ENCODE measurements at regions not wholly inside any gene's neighbourhood (a gene's known extent, or its start where the extent isn't known, plus 50 kb on each side); places are given as distances from the start of the nearest gene placed in this dataset.

- H3K9ac ChIP-seq (ENCODE audit: low read length), result no peak overlapping the region
- no peak overlapping the region for H3K27ac ChIP-seq (ENCODE audit: low read length)
- H3K36me3 ChIP-seq (ENCODE audit: control insufficient read depth, low read depth, low read length), result no peaks in the 10 kb centered on the region
- H3K4me3 ChIP-seq (ENCODE audit: low read length), result no peak overlapping the region
- H3K4me1 ChIP-seq (ENCODE audit: control insufficient read depth, low read depth, low read length), result peaks cover 16% of the 10 kb centered on the region
- H3K27me3 ChIP-seq (ENCODE audit: control insufficient read depth, insufficient read depth, low read length), result peaks cover 17% of the 10 kb centered on the region
- H3K9me3 ChIP-seq (ENCODE audit: control insufficient read depth, low read depth, low read length), result no peaks in the 10 kb centered on the region
These were observed 495.3 kb upstream of the RASGRP1 start for GRCh38 chr15:39059917-39060316.

DNA sequence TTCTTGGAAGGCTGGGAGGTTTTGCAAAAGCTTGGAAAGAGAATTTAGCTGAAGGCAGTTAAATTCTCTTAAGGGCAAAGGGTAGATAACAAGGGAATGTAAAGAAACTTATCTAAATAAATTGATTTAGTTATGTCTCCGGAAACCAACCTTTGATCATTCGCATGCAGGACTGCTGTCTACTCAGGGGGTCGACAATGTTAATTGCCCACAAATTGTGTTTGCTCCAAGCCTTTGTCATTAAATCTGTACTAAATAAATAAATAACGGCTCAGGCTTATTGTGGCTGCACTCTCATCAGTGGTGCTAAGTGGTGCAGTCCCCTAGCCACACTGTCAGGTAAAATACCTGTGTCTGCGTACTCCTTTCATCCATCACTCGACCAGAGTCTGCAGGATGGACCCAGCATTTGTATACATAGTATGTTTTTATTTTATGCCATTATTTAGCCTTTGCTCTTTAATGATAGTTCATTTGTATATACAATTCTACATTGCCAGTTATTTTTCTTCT lies 497.4 kb upstream of the RASGRP1 start:
- no peak overlapping the region for H3K4me3 ChIP-seq (ENCODE audit: low read length)
- no peaks in the 10 kb centered on the region for H3K36me3 ChIP-seq (ENCODE audit: control insufficient read depth, low read depth, low read length)
- no peak overlapping the region for H3K9ac ChIP-seq (ENCODE audit: low read length)
- H3K4me1 ChIP-seq (ENCODE audit: control insufficient read depth, low read depth, low read length), result peaks cover 16% of the 10 kb centered on the region
- peaks cover 17% of the 10 kb centered on the region for H3K27me3 ChIP-seq (ENCODE audit: control insufficient read depth, insufficient read depth, low read length)
- no peak overlapping the region for H3K27ac ChIP-seq (ENCODE audit: low read length)
- H3K9me3 ChIP-seq (ENCODE audit: control insufficient read depth, low read depth, low read length), result no peaks in the 10 kb centered on the region

GRCh38 chr15:39066677-39067076 lies 502.1 kb upstream of the RASGRP1 start:
- no peaks in the 10 kb centered on the region for H3K9me3 ChIP-seq (ENCODE audit: control insufficient read depth, low read depth, low read length)
- no peak overlapping the region for H3K27ac ChIP-seq (ENCODE audit: low read length)
- peaks cover 17% of the 10 kb centered on the region for H3K27me3 ChIP-seq (ENCODE audit: control insufficient read depth, insufficient read depth, low read length)
- no peak overlapping the region for H3K4me3 ChIP-seq (ENCODE audit: low read length)
- peaks cover 13% of the 10 kb centered on the region for H3K4me1 ChIP-seq (ENCODE audit: control insufficient read depth, low read depth, low read length)
- H3K9ac ChIP-seq (ENCODE audit: low read length), result no peak overlapping the region
- H3K36me3 ChIP-seq (ENCODE audit: control insufficient read depth, low read depth, low read length), result no peaks in the 10 kb centered on the region

DNA sequence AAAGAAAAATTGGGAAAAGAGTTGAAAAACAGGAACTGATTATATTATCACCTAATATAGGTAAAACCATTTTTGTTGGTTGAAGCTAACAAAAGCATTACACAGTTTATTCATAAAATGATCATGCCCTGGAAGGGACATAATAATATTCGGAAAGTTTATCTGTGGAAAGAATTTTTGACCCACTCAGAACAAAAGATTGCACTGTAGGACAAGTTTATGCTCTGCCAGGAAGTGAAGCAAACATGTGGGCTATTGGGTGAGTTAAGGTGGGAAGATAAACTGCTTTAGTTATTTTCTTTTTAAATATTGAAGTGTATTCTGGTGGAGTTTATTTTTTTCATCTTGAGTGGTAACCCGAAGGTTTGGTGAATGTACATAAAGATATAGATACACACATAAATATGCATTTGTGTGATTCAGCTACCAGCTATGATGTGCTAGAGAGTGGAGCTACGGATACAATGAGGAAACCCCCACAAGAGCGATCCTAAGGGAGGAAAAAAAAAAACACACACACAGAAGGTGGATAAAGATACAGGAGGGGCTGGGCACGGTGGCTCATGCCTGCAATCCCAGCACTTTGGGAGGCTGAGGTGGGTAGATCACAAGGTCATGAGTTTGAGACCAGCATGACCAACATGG lies 506.4 kb upstream of the THBS1 start:
- no peaks in the 10 kb centered on the region for H3K36me3 ChIP-seq (ENCODE audit: control insufficient read depth, low read depth, low read length)

DNA sequence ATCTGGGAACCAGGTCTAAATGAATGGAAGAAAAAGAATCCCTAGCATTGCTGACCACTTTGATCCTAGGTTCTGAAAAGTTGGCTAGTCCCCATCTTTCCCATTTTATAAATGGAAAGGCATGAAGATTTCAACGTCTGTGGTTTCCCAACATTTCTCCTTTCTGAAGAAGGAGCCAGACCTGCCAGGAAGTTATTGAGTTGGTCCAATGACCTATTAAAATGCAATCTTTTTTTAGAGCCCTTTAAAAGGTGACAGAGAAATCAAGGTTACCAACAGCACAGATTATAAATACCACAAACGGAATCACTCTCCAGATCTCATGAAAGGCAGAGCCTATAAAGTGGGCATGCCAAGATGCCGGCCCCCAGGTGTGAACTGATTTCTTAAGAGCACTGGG lies 505.6 kb upstream of the THBS1 start:
- H3K9me3 ChIP-seq (ENCODE audit: control insufficient read depth, low read depth, low read length), result no peaks in the 10 kb centered on the region
- H3K27ac ChIP-seq (ENCODE audit: low read length), result no peak overlapping the region
- no peaks in the 10 kb centered on the region for H3K36me3 ChIP-seq (ENCODE audit: control insufficient read depth, low read depth, low read length)
- H3K27me3 ChIP-seq (ENCODE audit: control insufficient read depth, insufficient read depth, low read length), result no peaks in the 10 kb centered on the region
- no peak overlapping the region for H3K9ac ChIP-seq (ENCODE audit: low read length)
- no peak overlapping the region for H3K4me3 ChIP-seq (ENCODE audit: low read length)
- H3K4me1 ChIP-seq (ENCODE audit: control insufficient read depth, low read depth, low read length), result no peaks in the 10 kb centered on the region

More for the DNA sequence above, 506.4 kb upstream of the THBS1 start:
- no peaks in the 10 kb centered on the region for H3K4me1 ChIP-seq (ENCODE audit: control insufficient read depth, low read depth, low read length)
- no peak overlapping the region for H3K4me3 ChIP-seq (ENCODE audit: low read length)
- H3K9ac ChIP-seq (ENCODE audit: low read length), result no peak overlapping the region
- H3K27ac ChIP-seq (ENCODE audit: low read length), result no peak overlapping the region
- H3K9me3 ChIP-seq (ENCODE audit: control insufficient read depth, low read depth, low read length), result no peaks in the 10 kb centered on the region
- H3K27me3 ChIP-seq (ENCODE audit: control insufficient read depth, insufficient read depth, low read length), result no peaks in the 10 kb centered on the region

DNA sequence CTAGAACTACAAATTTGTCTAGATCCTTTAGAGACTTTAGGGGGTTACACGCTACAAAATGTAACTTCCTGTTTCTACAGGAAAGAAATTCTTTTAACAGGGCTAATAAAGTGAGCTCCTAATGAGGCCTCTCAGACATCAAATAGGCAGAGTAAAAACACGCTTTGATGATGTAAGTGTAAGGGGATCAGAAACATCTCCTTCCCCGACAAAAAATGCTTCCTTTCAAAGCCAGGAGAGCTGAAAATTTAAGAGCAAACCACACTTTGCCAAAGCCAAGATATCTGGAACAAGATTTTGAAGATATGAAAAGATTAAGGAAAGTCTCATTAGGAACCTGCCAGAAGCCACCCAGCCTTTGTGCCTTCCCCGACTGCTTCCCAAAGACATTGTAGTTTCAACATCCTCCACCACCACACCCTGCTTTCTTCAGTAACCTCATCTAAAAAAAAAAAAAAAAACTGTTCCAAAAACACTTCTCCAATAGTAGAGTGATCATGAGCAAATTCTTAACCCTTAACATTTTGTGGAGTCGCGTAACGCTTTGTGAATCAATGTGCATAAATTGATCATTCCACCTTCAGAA lies 505.0 kb upstream of the THBS1 start:
- H3K4me1 ChIP-seq (ENCODE audit: control insufficient read depth, low read depth, low read length), result no peaks in the 10 kb centered on the region
- H3K9ac ChIP-seq (ENCODE audit: low read length), result no peak overlapping the region
- H3K9me3 ChIP-seq (ENCODE audit: control insufficient read depth, low read depth, low read length), result no peaks in the 10 kb centered on the region
- H3K27me3 ChIP-seq (ENCODE audit: control insufficient read depth, insufficient read depth, low read length), result no peaks in the 10 kb centered on the region
- no peaks in the 10 kb centered on the region for H3K36me3 ChIP-seq (ENCODE audit: control insufficient read depth, low read depth, low read length)
- H3K4me3 ChIP-seq (ENCODE audit: low read length), result no peak overlapping the region
- no peak overlapping the region for H3K27ac ChIP-seq (ENCODE audit: low read length)

DNA sequence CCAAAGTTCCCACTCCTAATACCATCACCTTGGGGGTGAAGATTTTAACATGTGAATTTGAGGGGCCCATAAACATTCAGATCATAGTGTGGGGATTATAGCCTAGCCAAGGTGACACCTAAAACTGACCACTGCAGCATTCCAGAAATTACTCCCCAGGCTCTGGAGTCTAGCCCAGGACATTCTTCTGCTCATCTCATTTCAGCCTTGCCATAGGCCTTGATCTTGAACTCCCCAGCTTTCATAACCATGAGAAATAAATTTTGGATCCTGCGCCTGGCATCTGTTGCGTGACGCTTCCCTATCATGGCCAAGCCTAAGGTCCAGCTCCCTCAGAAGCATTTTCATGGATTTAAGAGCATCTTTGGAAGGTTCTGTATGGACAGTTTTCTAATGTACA lies 502.9 kb upstream of the THBS1 start:
- Histone ChIP-seq H3K4me1 (ENCODE audit: control insufficient read depth, low read depth, low read length) (no peaks in the 10 kb centered on the region), H3K4me3 (ENCODE audit: low read length) (no peak overlapping the region), H3K9ac (ENCODE audit: low read length) (no peak overlapping the region), H3K27ac (ENCODE audit: low read length) (no peak overlapping the region), H3K27me3 (ENCODE audit: control insufficient read depth, insufficient read depth, low read length) (no peaks in the 10 kb centered on the region), H3K9me3 (ENCODE audit: control insufficient read depth, low read depth, low read length) (no peaks in the 10 kb centered on the region), H3K36me3 (ENCODE audit: control insufficient read depth, low read depth, low read length) (no peaks in the 10 kb centered on the region)

- no peak overlapping the region for H3K9ac ChIP-seq (ENCODE audit: low read length)
- no peaks in the 10 kb centered on the region for H3K4me1 ChIP-seq (ENCODE audit: control insufficient read depth, low read depth, low read length)
- no peaks in the 10 kb centered on the region for H3K9me3 ChIP-seq (ENCODE audit: control insufficient read depth, low read depth, low read length)
- H3K4me3 ChIP-seq (ENCODE audit: low read length), result no peak overlapping the region
- no peak overlapping the region for H3K27ac ChIP-seq (ENCODE audit: low read length)
- H3K36me3 ChIP-seq (ENCODE audit: control insufficient read depth, low read depth, low read length), result no peaks in the 10 kb centered on the region
- no peaks in the 10 kb centered on the region for H3K27me3 ChIP-seq (ENCODE audit: control insufficient read depth, insufficient read depth, low read length)
These were observed 501.5 kb upstream of the THBS1 start for GRCh38 chr15:39079296-39079847.

GRCh38 chr15:39083213-39083612 lies 497.7 kb upstream of the THBS1 start:
- Histone ChIP-seq H3K27ac (ENCODE audit: low read length) (no peak overlapping the region), H3K4me1 (ENCODE audit: control insufficient read depth, low read depth, low read length) (no peaks in the 10 kb centered on the region), H3K27me3 (ENCODE audit: control insufficient read depth, insufficient read depth, low read length) (no peaks in the 10 kb centered on the region), H3K36me3 (ENCODE audit: control insufficient read depth, low read depth, low read length) (no peaks in the 10 kb centered on the region), H3K9me3 (ENCODE audit: control insufficient read depth, low read depth, low read length) (no peaks in the 10 kb centered on the region), H3K9ac (ENCODE audit: low read length) (no peak overlapping the region), H3K4me3 (ENCODE audit: low read length) (no peak overlapping the region)

DNA sequence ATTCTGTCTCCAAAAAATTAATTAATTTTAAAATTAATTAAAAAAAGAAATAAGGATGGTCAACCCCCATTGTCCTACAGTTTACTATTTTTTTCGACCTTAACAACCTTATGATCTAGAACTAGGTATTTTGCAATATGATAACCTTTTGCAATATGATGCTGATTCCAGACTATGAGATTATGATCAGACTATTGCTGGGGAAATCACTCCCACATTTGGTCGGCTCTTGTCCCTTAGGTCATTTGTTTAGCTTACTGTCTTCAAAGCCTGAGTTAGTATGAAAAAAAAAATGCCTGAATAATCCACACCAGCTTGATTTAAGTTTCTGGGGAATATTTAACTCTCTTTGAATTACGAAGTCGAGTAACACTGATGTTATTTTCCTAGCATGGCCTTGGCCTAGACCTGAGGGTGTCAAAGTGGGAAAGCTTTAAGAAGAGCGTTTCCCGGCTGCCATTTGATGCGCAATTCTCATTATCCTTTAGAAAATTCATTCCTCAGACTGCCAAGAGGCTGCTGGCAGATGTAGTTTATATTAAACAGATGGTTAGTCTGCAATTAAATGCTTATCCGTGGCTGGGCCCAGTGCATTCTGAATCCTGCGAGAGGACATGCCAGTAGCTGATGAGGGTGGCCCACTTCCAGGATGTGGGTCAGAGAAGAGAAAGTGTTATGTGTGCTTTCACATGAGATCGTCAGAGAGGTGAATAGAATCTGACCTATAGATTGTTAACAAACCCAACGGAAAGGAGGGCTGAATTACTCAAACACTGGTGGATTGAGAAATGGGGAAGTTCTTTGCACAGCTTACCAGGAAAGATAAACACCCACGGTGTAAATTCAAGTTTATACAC lies 496.0 kb upstream of the THBS1 start:
- Histone ChIP-seq H3K4me3 (ENCODE audit: low read length) (no peak overlapping the region), H3K9ac (ENCODE audit: low read length) (no peak overlapping the region), H3K36me3 (ENCODE audit: control insufficient read depth, low read depth, low read length) (no peaks in the 10 kb centered on the region), H3K9me3 (ENCODE audit: control insufficient read depth, low read depth, low read length) (no peaks in the 10 kb centered on the region), H3K27me3 (ENCODE audit: control insufficient read depth, insufficient read depth, low read length) (no peaks in the 10 kb centered on the region), H3K4me1 (ENCODE audit: control insufficient read depth, low read depth, low read length) (peaks cover 6% of the 10 kb centered on the region), H3K27ac (ENCODE audit: low read length) (no peak overlapping the region)

DNA sequence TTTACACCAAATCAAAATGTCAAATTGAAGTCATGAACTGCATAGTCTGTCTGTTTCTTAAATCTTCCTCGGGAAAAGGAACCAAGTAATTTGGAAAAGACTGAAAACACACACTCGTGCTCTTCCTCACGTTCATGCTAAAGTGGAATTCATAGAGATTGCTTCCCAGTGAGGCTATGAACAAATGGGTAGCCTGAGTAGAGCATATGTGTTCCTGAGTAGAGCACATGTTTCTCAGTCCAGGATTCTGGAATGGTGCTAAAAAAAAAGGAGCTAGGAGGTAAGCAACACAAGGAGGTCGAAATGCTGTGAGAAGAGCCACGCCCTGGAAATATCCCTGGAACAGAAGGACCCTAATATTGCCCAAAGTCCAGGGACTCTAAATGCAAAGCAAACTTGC lies 494.2 kb upstream of the THBS1 start:
- H3K4me3 ChIP-seq (ENCODE audit: low read length), result no peak overlapping the region
- no peaks in the 10 kb centered on the region for H3K9me3 ChIP-seq (ENCODE audit: control insufficient read depth, low read depth, low read length)
- no peak overlapping the region for H3K9ac ChIP-seq (ENCODE audit: low read length)
- no peaks in the 10 kb centered on the region for H3K27me3 ChIP-seq (ENCODE audit: control insufficient read depth, insufficient read depth, low read length)
- H3K36me3 ChIP-seq (ENCODE audit: control insufficient read depth, low read depth, low read length), result no peaks in the 10 kb centered on the region
- H3K27ac ChIP-seq (ENCODE audit: low read length), result no peak overlapping the region
- peaks cover 6% of the 10 kb centered on the region for H3K4me1 ChIP-seq (ENCODE audit: control insufficient read depth, low read depth, low read length)
